ENCODE measurements at regions not wholly inside any gene's neighbourhood (a gene's known extent, or its start where the extent isn't known, plus 50 kb on each side); places are given as distances from the start of the nearest gene placed in this dataset.

GRCh38 chr13:105240371-105240770 is 1295.1 kb downstream of the EFNB2 start:
- DNase-seq (ENCODE audit: low read depth) = no peak

GRCh38 chr13:105232439-105232838 is 1303.0 kb downstream of the EFNB2 start:
- DNase-seq (ENCODE audit: low read depth) = no peak

DNA sequence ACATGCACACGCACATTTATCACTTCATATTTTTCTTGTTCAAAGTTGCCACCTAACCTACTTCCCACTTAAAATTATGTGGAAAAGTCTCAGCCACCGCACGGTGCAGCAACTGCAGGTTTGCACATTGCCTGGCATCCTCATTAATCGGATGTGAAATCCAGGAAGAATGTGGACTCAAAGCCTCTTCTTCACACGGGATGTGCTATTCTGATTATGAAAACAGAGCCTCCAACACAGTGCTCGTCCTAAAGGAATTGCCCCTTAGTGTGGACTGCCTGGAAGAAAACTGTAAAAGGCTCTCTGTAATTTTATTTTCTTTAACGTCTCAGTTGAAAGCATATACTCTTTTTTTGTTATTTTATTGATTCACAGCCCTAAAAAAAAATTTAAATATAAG is 1303.5 kb downstream of the EFNB2 start:
- no peak for DNase-seq (ENCODE audit: low read depth)

- DNase-seq (ENCODE audit: low read depth) = no peak
These were observed 1303.9 kb downstream of the EFNB2 start for GRCh38 chr13:105231579-105231978.

GRCh38 chr13:105220881-105221280 is 1314.6 kb downstream of the EFNB2 start:
- DNase-seq (ENCODE audit: low read depth) = no peak

DNA sequence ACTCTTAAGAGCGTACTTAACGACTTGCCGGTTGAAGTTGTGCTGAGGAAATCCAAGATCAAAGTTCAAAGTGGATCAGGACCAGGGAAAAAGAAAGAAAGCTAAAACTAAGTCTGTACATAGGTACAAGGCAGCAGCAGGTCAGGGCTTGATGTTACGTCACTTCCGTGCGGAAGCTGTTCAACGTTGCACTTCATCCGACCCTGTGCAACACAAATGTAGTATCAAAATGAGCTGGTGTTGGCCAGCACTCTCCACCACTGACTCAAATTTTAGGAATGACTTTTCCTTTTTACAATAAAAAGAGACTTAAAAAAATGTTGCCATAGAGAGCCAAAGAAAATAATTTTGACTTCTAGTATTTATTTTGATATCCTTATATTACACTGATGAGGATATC is 1315.4 kb downstream of the EFNB2 start:
- DNase-seq (ENCODE audit: low read depth) = no peak

DNA sequence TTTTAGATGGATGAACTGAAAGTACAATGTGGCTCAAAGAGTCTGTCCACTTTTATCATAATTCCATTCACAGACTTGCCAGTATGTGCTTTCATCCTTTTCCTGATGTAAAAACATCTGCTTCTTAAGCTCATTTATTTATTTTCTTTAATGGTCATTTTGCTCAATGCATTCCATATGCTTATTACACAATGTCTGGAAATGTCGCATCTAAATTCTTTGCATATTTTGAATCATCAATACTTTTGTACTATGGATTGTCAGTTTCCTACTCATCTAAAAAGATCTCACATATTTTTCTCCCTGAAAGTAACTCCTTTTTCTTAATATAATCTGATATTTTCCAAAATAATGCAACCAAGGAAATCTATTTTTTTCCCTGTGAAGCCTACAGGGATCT is 1315.8 kb downstream of the EFNB2 start:
- no peak for DNase-seq (ENCODE audit: low read depth)

DNA sequence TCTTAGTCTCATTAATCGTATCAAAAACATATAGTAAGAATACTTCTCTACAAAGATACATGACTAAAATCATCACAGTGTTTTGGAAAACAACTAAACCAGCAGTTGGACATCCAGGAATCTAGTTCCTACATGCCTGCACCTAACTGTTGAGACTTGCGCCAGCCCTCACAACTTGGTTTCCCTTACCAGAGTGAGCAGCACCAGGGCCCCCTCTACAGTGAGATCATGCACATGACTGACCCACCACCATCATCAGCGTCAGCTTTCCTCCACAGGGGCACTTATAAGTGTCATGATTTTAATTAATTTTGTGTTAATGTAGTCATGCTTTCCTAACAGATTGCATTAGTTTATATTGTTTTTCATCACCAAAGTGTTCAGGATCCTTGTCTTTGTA is 1322.0 kb downstream of the EFNB2 start:
- DNase-seq (ENCODE audit: low read depth) = no peak

- no peak for DNase-seq (ENCODE audit: low read depth)
These were observed 1327.7 kb downstream of the EFNB2 start for GRCh38 chr13:105207572-105208293.

- DNase-seq (ENCODE audit: low read depth) = no peak
These were observed 1333.1 kb downstream of the EFNB2 start for GRCh38 chr13:105202354-105202753.

GRCh38 chr13:105201351-105201750 is 1334.1 kb downstream of the EFNB2 start:
- no peak for DNase-seq (ENCODE audit: low read depth)

DNA sequence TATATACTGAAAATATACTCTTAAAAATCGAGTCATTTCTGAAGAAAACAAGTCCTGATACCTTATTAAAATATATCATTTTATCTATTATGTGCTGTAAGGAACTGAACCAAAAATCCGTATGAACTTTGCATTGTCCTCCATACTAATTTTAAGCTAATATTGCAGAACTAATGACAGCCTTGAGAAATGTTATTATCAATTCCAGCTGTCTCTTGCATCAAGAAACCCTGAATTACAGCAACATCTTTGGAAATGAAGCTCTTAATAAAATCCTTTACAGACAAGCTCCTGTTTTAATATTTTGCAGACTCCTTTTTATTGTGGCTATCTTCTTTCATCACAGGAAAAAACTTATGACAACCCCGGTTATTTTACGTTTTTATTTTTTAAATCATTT is 1335.3 kb downstream of the EFNB2 start:
- no peak for DNase-seq (ENCODE audit: low read depth)

DNA sequence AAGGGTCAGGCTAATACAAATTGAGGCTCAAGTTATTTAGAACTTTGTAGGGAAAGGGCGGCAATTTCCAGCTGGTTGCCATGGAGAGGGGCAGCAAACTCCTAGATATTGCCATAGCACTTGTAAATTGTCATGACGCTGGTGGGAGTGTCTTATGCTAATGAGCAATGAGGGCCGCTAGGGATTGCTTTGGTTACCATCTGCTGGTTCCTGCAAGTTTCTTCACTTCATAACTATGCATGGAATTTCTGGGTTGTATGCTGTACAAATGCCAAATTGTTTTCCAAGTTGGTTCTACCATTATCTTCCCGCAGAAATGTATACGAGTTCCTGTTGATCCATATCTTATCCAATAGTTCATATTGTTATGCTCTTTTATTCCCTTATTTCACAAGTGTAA is 1339.4 kb downstream of the EFNB2 start:
- DNase-seq (ENCODE audit: low read depth) = no peak

GRCh38 chr13:105193026-105193425 is 1342.4 kb downstream of the EFNB2 start:
- no peak for DNase-seq (ENCODE audit: low read depth)

DNA sequence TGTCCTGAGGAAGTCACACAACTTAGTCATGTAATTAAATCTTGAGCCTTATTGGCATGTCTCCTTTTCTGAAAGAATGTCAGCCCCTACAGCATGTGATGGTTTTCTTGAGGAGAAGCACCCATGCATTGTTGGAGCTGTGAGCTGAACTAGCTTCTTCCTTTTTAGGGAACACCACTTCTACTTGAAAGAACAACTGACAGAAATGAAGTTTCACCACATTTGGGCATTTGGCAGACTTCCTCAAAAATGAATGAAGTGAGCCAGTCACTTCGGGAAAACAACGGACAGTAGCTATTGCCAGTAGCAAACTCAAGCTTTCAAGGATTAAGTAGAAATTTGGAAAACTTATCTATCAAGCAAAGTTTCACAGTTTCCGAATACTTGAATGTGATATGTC is 1351.3 kb downstream of the EFNB2 start:
- no peak for DNase-seq (ENCODE audit: low read depth)

DNA sequence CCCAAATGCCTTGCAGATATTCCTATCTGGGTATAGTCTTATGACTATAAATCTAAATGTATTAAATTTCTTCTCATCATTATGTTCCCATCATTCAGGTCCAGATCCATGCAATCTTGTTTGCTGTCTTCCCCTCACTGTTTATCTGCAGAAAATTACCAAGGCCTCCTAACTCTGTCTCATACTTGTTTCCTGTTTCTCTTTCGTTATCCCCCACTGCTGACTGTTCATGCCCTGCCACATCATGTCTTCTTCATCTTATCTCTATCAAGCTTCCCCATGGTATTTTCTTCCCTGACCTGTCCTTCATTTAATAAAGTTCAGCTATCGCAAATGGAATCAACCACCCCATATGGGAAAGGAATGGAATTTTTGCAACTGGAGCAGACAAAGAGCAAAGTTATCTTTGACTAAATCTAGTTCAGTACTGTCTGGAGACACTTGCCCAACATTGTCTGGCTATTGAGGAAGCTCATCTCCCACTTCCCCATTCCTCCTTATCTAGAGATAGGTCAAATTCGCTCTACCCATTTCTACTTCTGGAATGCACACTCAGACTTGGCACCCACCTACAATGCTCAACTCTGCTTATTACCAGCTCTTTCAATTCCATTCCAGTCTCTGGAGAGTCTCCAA is 1358.1 kb downstream of the EFNB2 start:
- DNase-seq (ENCODE audit: low read depth) = no peak

GRCh38 chr13:105170438-105170837 is 1365.0 kb downstream of the EFNB2 start:
- no peak for DNase-seq (ENCODE audit: low read depth)

- no peak for DNase-seq (ENCODE audit: low read depth)
These were observed 1367.2 kb downstream of the EFNB2 start for GRCh38 chr13:105168295-105168694.

GRCh38 chr13:105167385-105167784 is 1368.1 kb downstream of the EFNB2 start:
- no peak for DNase-seq (ENCODE audit: low read depth)

- DNase-seq (ENCODE audit: low read depth) = no peak
These were observed 1369.9 kb downstream of the EFNB2 start for GRCh38 chr13:105165449-105166125.

DNA sequence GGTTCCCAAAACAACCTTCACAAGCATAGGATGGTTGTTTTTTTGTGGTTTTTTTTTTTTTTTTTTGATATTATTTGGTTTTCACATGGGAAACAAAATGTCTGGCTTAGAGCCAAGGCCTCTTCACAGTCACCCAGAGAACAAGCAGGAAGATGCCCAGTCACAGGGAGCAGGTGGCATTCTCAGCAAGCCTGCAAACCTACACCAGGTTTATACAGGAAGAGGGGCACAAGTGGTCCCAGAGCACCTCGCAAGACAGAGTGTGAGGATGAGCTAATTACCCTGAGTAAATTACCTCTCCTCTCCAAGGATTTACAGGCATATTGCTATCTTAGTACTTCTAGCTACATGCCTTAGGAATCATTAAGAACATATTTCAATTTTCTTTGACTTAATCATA is 1375.6 kb downstream of the EFNB2 start:
- DNase-seq (ENCODE audit: low read depth) = no peak

DNA sequence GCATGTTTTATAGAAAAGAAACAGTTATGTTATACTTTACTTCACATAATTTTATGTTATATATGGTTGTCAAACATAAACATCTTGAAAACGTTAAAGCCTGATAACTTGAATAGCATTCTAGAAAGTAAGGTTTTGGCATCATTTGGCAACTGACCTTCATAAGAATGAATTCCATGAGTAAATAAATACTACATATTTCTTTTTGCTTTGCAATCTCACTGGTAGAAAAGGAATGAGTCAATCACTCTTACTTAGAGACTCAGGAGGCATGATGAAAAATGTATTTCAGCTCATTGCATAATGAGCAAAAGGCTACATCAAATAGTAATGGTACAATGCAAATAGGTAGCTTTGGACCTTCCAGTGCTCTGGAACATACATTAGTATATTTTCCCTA is 1381.9 kb downstream of the EFNB2 start:
- DNase-seq (ENCODE audit: low read depth) = no peak

DNA sequence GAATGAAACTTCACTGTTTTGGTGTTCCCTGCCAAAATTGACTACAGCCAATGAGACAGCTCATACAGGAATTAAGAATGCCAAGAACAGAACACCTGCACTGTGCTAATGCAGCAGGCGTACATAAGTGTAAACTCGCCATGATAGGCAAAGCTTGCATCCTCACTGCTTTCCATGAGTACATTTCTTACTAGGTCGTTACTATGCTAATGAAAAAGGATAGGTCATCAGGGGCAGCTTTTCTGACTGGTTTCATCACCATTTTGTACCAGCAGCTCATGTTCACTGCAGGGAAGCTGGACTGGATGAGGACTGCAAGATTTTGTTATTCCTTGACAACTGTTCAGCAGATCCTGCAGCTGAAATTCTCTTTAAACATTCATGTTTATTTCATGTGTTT is 1383.8 kb downstream of the EFNB2 start:
- DNase-seq (ENCODE audit: low read depth) = no peak

All from forelimb muscle (tissue), 1 donor.